HCT116 (cell line): ENCODE measurements at regions not wholly inside any gene's neighbourhood (a gene's known extent, or its start where the extent isn't known, plus 50 kb on each side); places are given as distances from the start of the nearest gene placed in this dataset.

Experiments
- ATAC-seq: fragments of 200-7000 bp; cut with Tn5 transposase; 2 replicates; pipeline ENCODE4 v1.9.1; 2020; ENCODE audit warnings: mild to moderate bottlenecking, moderate library complexity
- BruUV-seq: library from RNA; stranded (reverse); fragments of 400-500 nt; replicated peaks from 2 replicates; lab custom pipeline; 2021; lab: Mats Ljungman, UMichigan
- CTCF ChIA-PET: fragments of 300-600 bp; sonication (Branson Sonifier 250); formaldehyde crosslinking; loops from one replicate; lab custom pipeline; 2021; ENCODE audit warnings: antibody characterized with exemption; lab: Charles Lee
- POLR2A ChIA-PET: fragments of 300-600, 350-600 bp; sonication (Branson Sonifier 250); formaldehyde crosslinking; loops from one replicate; lab custom pipeline; 2021; ENCODE audit warnings: antibody characterized with exemption; lab: Charles Lee
- RAD21 ChIA-PET, 2 experiments: fragments of 300-600 bp; sonication (Branson Sonifier 250); formaldehyde crosslinking; loops; one replicate each; lab custom pipeline; 2023; ENCODE audit warnings: low total read pairs in 2 of 2; ENCODE audit not compliant: uncharacterized antibody in 2 of 2, unreplicated experiment in 2 of 2, low non-redundant PET in 1 of 2; lab: Charles Lee
- DNase-seq: peaks from one replicate; pipeline ENCODE4 v3.0.0-alpha.2; 2010; ENCODE audit warnings: low read depth, low spot score
- H2AFZ ChIP-seq: fragments of 200-600 bp; shearing (Covaris generic), sonication (generic); 2 replicates; pipeline ENCODE4 v1.6.1; 2017; ENCODE audit warnings: low read depth, mixed run types, mixed read lengths, antibody characterized with exemption, low read length; ENCODE audit not compliant: poor library complexity, severe bottlenecking
- H3K27ac ChIP-seq: 2 replicates; pipeline ENCODE4 v1.5.1; 2012; ENCODE audit warnings: low read depth, low read length
- H3K27me3 ChIP-seq: fragments of 200-600 bp; sonication (generic); 2 replicates; pipeline ENCODE4 v1.6.1; 2016; ENCODE audit warnings: mixed run types, low read length, mixed read lengths; ENCODE audit not compliant: insufficient read depth
- H3K36me3 ChIP-seq, 2 experiments: fragments of 200-500 bp in 1 of 2; fragments of 200-600 bp in 1 of 2; sonication (Bioruptor generic) in 1 of 2; sonication (generic) in 1 of 2; 2 replicates each; pipeline versions ENCODE4 v1.5.1 to v1.6.1; 2014 to 2016; ENCODE audit warnings: low read length in 2 of 2, inconsistent platforms in 1 of 2, mixed read lengths in 1 of 2, mixed run types in 1 of 2; ENCODE audit not compliant: insufficient read depth in 2 of 2, control insufficient read depth in 1 of 2
- H3K4me1 ChIP-seq, 2 experiments: fragments of 200-600 bp in 1 of 2; sonication (generic) in 1 of 2; 2 replicates each; pipeline versions ENCODE4 v1.5.1 to v1.6.1; 2012 to 2017; ENCODE audit warnings: low read length in 2 of 2, inconsistent platforms in 1 of 2, mild to moderate bottlenecking in 1 of 2, mixed read lengths in 1 of 2, mixed run types in 1 of 2, moderate library complexity in 1 of 2; ENCODE audit not compliant: insufficient read depth in 2 of 2, control insufficient read depth in 1 of 2
- H3K4me2 ChIP-seq: fragments of 200-600 bp; sonication (generic); 2 replicates; pipeline ENCODE4 v1.6.1; 2017; ENCODE audit warnings: mixed run types, low read length, mixed read lengths
- H3K4me3 ChIP-seq, 2 experiments: fragments of 200-600 bp in 1 of 2; sonication (generic) in 1 of 2; replicated peaks in 1 of 2; 2 replicates each; pipeline ENCODE4 v1.5.1; 2011 to 2016; ENCODE audit warnings: low read length in 2 of 2, control low read depth in 1 of 2, low read depth in 1 of 2, mild to moderate bottlenecking in 1 of 2, mixed read lengths in 1 of 2, mixed run types in 1 of 2
- H3K79me2 ChIP-seq: fragments of 200-600 bp; sonication (generic); 2 replicates; pipeline ENCODE4 v1.6.1; 2017; ENCODE audit warnings: mild to moderate bottlenecking, mixed run types, low read length, moderate library complexity, mixed read lengths; ENCODE audit not compliant: insufficient read depth
- H3K9ac ChIP-seq: fragments of 200-600 bp; sonication (generic); 2 replicates; pipeline ENCODE4 v1.6.1; 2016; ENCODE audit warnings: low read length, mixed read lengths
- H3K9me2 ChIP-seq: fragments of 200-600 bp; sonication (generic), shearing (Covaris generic); 2 replicates; pipeline ENCODE4 v1.6.1; 2017; ENCODE audit warnings: mixed run types, mild to moderate bottlenecking, moderate library complexity; ENCODE audit not compliant: insufficient read depth
- H3K9me3 ChIP-seq, 2 experiments: fragments of 200-500 bp in 1 of 2; fragments of 200-600 bp in 1 of 2; sonication (Bioruptor generic) in 1 of 2; sonication (generic) in 1 of 2; 2 replicates each; pipeline ENCODE4 v1.6.1; 2014 to 2017; ENCODE audit warnings: low read length in 2 of 2, mixed read lengths in 2 of 2, inconsistent platforms in 1 of 2, low read depth in 1 of 2, mild to moderate bottlenecking in 1 of 2, mixed run types in 1 of 2, moderate library complexity in 1 of 2; ENCODE audit not compliant: control insufficient read depth in 1 of 2, insufficient read depth in 1 of 2
- H4K20me1 ChIP-seq: fragments of 200-600 bp; sonication (generic), shearing (Covaris generic); 2 replicates; pipeline ENCODE4 v1.6.1; 2017; ENCODE audit warnings: mixed run types, mild to moderate bottlenecking, moderate library complexity; ENCODE audit not compliant: insufficient read depth
- EGR1 ChIP-seq: IDR thresholded peaks from 2 replicates; pipeline ENCODE4 v1.6.1; 2012; ENCODE audit warnings: low read depth
- ELF1 ChIP-seq: IDR thresholded peaks from 2 replicates; pipeline ENCODE4 v1.6.1; 2012; ENCODE audit warnings: low read depth, borderline replicate concordance
- POLR2A ChIP-seq: IDR thresholded peaks from 2 replicates; pipeline ENCODE4 v1.7.0; 2011; ENCODE audit warnings: borderline replicate concordance; ENCODE audit not compliant: insufficient read depth, insufficient read length; ENCODE audit errors: extremely low read depth
- POLR2AphosphoS5 ChIP-seq: IDR thresholded peaks from 2 replicates; pipeline ENCODE4 v1.6.1; 2011; ENCODE audit warnings: mild to moderate bottlenecking, low read depth, low read length, moderate library complexity
- SIN3A ChIP-seq: IDR thresholded peaks from 2 replicates; pipeline ENCODE4 v1.6.1; 2012; ENCODE audit warnings: low read depth
- SP1 ChIP-seq: IDR thresholded peaks from 2 replicates; pipeline ENCODE4 v1.6.1; 2012; ENCODE audit warnings: low read depth
- SRF ChIP-seq: IDR thresholded peaks from 2 replicates; pipeline ENCODE4 v1.6.1; 2012; ENCODE audit warnings: low read depth
- TCF7L2 ChIP-seq: IDR thresholded peaks from 2 replicates; pipeline ENCODE4 v1.7.0; 2011; ENCODE audit warnings: borderline replicate concordance, inconsistent platforms; ENCODE audit not compliant: insufficient read depth, insufficient read length; ENCODE audit errors: extremely low read depth
- YY1 ChIP-seq: IDR thresholded peaks from 2 replicates; pipeline ENCODE4 v1.6.1; 2011; ENCODE audit warnings: low read length, low read depth, moderate library complexity, mild to moderate bottlenecking; ENCODE audit not compliant: insufficient replicate concordance; ENCODE audit errors: extremely low read depth
- ZBTB33 ChIP-seq: IDR thresholded peaks from 2 replicates; pipeline ENCODE4 v1.6.1; 2011; ENCODE audit warnings: mild to moderate bottlenecking, low read length, moderate library complexity; ENCODE audit not compliant: insufficient replicate concordance; ENCODE audit errors: extremely low read depth
- ZNF274 ChIP-seq: fragments of 200-500 bp; sonication (Bioruptor generic); IDR thresholded peaks from 2 replicates; pipeline ENCODE4 v1.6.1; 2014; ENCODE audit warnings: mild to moderate bottlenecking, low read depth, low read length, inconsistent platforms
- intact Hi-C: fragments of 100-400 bp; cut with micrococcal nuclease; formaldehyde crosslinking; loops from 2 replicates; pipeline ENCODE4 v1.10.0; 2022
- TF ChIP-seq, protein P1 (sequence below): IDR thresholded peaks from 2 replicates; pipeline ENCODE4 v1.6.1; 2012
- TF ChIP-seq, protein P2 (sequence below): IDR thresholded peaks from 2 replicates; pipeline ENCODE4 v1.6.1; 2012; ENCODE audit warnings: low read depth

GRCh38 chr4:164239433-164239832 lies 514.5 kb upstream of the SMIM31 start:
- Histone ChIP-seq H2AFZ (no peak overlapping the region), H4K20me1 (no peaks in the 10 kb centered on the region), H3K79me2 (no peaks in the 10 kb centered on the region), H3K27ac (no peak overlapping the region), H3K4me3 (no peak overlapping the region), H3K27me3 (no peaks in the 10 kb centered on the region), H3K9me3 (no peaks in the 10 kb centered on the region), H3K4me2 (no peak overlapping the region), H3K36me3 (no peaks in the 10 kb centered on the region), H3K9ac (no peak overlapping the region), H3K4me1 (no peaks in the 10 kb centered on the region), H3K9me2 (no peaks in the 10 kb centered on the region; the same call in 1 of the 2 replicates)
- ChIA-PET POLR2A (no interaction called here), CTCF (no interaction called here), RAD21 (no interaction called here)
- DNase-seq (no peak), ATAC-seq (no peak)
- TF ChIP-seq ELF1 (no peak), SP1 (no peak), EGR1 (no peak), POLR2A (no peak), ZNF274 (no peak), SIN3A (no peak), POLR2AphosphoS5 (no peak), SRF (no peak), TCF7L2 (no peak), YY1 (no peak), ZBTB33 (no peak)
- TF ChIP-seq, protein P1, sequence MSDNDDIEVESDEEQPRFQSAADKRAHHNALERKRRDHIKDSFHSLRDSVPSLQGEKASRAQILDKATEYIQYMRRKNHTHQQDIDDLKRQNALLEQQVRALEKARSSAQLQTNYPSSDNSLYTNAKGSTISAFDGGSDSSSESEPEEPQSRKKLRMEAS = no peak
- TF ChIP-seq, protein P2, sequence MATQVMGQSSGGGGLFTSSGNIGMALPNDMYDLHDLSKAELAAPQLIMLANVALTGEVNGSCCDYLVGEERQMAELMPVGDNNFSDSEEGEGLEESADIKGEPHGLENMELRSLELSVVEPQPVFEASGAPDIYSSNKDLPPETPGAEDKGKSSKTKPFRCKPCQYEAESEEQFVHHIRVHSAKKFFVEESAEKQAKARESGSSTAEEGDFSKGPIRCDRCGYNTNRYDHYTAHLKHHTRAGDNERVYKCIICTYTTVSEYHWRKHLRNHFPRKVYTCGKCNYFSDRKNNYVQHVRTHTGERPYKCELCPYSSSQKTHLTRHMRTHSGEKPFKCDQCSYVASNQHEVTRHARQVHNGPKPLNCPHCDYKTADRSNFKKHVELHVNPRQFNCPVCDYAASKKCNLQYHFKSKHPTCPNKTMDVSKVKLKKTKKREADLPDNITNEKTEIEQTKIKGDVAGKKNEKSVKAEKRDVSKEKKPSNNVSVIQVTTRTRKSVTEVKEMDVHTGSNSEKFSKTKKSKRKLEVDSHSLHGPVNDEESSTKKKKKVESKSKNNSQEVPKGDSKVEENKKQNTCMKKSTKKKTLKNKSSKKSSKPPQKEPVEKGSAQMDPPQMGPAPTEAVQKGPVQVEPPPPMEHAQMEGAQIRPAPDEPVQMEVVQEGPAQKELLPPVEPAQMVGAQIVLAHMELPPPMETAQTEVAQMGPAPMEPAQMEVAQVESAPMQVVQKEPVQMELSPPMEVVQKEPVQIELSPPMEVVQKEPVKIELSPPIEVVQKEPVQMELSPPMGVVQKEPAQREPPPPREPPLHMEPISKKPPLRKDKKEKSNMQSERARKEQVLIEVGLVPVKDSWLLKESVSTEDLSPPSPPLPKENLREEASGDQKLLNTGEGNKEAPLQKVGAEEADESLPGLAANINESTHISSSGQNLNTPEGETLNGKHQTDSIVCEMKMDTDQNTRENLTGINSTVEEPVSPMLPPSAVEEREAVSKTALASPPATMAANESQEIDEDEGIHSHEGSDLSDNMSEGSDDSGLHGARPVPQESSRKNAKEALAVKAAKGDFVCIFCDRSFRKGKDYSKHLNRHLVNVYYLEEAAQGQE = no peak
- BruUV-seq = no TSS peak
- intact Hi-C loops = no loop called here
